ENCODE measurements at regions not wholly inside any gene's neighbourhood (a gene's known extent, or its start where the extent isn't known, plus 50 kb on each side); places are given as distances from the start of the nearest gene placed in this dataset.
"Not testable (repeated sequence)": the region's sequence is repeated elsewhere in the genome, so short reads cannot be mapped to it uniquely, and the experiment has no call there.

- peaks cover 3% of the 10 kb centered on the region for H3K4me1 Mint-ChIP-seq
- H3K36me3 Mint-ChIP-seq: no peaks in the 10 kb centered on the region
- H3K4me3 Mint-ChIP-seq: no peak overlapping the region
- CTCF ChIA-PET: interaction anchor here (0.7 kb wide), 1 partner anchor 38 kb away, joined by 3 read pairs; no protein-coding TSS in a partner anchor
- peaks cover 17% of the 10 kb centered on the region for H3K27me3 Mint-ChIP-seq
- DNase-seq: no peak
- no peaks in the 10 kb centered on the region for H3K9me3 Mint-ChIP-seq
- H3K27ac Mint-ChIP-seq: no peak overlapping the region
Measured at GRCh38 chr19:14328406-14328805, 52.8 kb upstream of the ADGRE5 start.

GRCh38 chr19:14327061-14327460 lies 54.2 kb upstream of the ADGRE5 start:
- not testable (repeated sequence) for DNase-seq, H3K36me3 Mint-ChIP-seq

GRCh38 chr19:14325863-14326262 lies 55.4 kb upstream of the ADGRE5 start:
- Mint-ChIP-seq H3K4me3 (no peak overlapping the region), H3K27ac (peak overlapping the region; percentile 9), H3K9me3 (no peaks in the 10 kb centered on the region), H3K27me3 (peaks cover 34% of the 10 kb centered on the region), H3K36me3 (no peaks in the 10 kb centered on the region), H3K4me1 (no peaks in the 10 kb centered on the region)
- CTCF ChIA-PET: interaction anchor here (0.6 to 0.9 kb wide), 2 partner anchors 22 to 33 kb away, joined by 3 read pairs; no protein-coding TSS in a partner anchor
- DNase-seq: no peak

More at GRCh38 chr19:14327061-14327460, 54.2 kb upstream of the ADGRE5 start:
- H3K4me1 Mint-ChIP-seq, CTCF ChIA-PET, H3K9me3 Mint-ChIP-seq, H3K27ac Mint-ChIP-seq, H3K4me3 Mint-ChIP-seq: not testable (repeated sequence)
- peaks cover 29% of the 10 kb centered on the region for H3K27me3 Mint-ChIP-seq

DNA sequence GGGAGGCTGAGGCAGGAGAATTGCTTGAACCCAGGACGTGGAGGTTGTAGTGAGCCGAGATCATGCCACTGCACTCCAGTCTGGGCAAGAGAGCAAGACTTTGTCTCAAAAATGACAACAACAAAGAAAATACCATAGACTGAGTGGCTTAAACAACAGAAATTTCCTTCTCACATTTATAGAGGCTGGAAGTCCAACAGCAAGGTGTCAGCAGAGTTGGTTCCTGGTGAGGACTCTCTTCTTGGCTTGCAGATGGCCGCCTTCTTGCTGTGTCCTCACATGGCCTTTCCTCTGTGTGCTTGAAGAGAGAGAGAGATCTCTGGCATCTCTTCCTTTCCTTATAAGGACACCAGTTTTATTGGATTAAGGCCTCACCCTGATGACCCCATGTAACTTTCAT lies 56.1 kb upstream of the ADGRE5 start:
- H3K4me1 Mint-ChIP-seq: no peaks in the 10 kb centered on the region
- CTCF ChIA-PET: interaction anchor here (0.6 kb wide), 1 partner anchor 33 kb away, joined by 3 read pairs; no protein-coding TSS in a partner anchor
- H3K36me3 Mint-ChIP-seq: no peaks in the 10 kb centered on the region
- H3K9me3 Mint-ChIP-seq: no peaks in the 10 kb centered on the region
- H3K27me3 Mint-ChIP-seq: peaks cover 38% of the 10 kb centered on the region
- H3K4me3 Mint-ChIP-seq: no peak overlapping the region
- DNase-seq: no peak
- H3K27ac Mint-ChIP-seq: no peak overlapping the region

GRCh38 chr19:14322889-14323463 lies 58.3 kb upstream of the ADGRE5 start:
- DNase-seq: no peak
- H3K27me3 Mint-ChIP-seq: peaks cover 43% of the 10 kb centered on the region
- H3K4me1 Mint-ChIP-seq: no peaks in the 10 kb centered on the region
- H3K9me3 Mint-ChIP-seq: no peaks in the 10 kb centered on the region
- H3K27ac Mint-ChIP-seq: no peak overlapping the region
- CTCF ChIA-PET: interaction anchor here (0.7 kb wide), 1 partner anchor 150 kb away, joined by 5 read pairs; no protein-coding TSS in a partner anchor
- H3K36me3 Mint-ChIP-seq: no peaks in the 10 kb centered on the region
- no peak overlapping the region for H3K4me3 Mint-ChIP-seq

- Mint-ChIP-seq H3K27me3 (peaks cover 38% of the 10 kb centered on the region), H3K4me3 (no peak overlapping the region), H3K9me3 (no peaks in the 10 kb centered on the region), H3K36me3 (no peaks in the 10 kb centered on the region), H3K4me1 (no peaks in the 10 kb centered on the region), H3K27ac (no peak overlapping the region)
- CTCF ChIA-PET: interaction anchor here (1.4 to 1.5 kb wide), 2 partner anchors 31 to 99 kb away, joined by 3 read pairs; no protein-coding TSS in a partner anchor
- no peak for DNase-seq
Measured at GRCh38 chr19:14320253-14320652, 61.0 kb upstream of the ADGRE5 start.

DNA sequence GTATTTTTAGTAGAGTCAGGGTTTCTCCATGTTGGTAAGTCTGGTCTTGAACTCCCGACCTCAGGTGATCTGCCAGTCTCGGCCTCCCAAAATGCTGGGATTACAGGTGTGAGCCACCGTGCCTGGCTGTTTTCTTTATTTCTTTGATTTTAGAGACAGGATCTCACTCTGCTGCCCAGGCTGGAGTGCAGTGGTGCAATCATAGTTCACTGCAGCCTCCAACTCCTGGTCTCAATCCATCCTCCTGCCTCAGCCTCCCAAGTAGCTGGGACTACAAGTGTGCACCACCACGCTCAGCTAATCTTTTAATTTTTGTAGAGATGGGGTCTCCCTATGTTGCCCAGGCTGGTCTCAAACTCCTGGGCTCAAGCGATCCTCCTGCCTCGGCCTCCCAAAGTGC lies 61.5 kb upstream of the ADGRE5 start:
- DNase-seq, H3K4me1 Mint-ChIP-seq, H3K27ac Mint-ChIP-seq, H3K36me3 Mint-ChIP-seq, H3K9me3 Mint-ChIP-seq, H3K4me3 Mint-ChIP-seq: not testable (repeated sequence)
- CTCF ChIA-PET: interaction anchor here (0.8 to 1.5 kb wide), 4 partner anchors 18 to 99 kb away, joined by 3 read pairs; no protein-coding TSS in a partner anchor
- peaks cover 38% of the 10 kb centered on the region for H3K27me3 Mint-ChIP-seq

- Mint-ChIP-seq H3K27ac (no peak overlapping the region), H3K4me3 (no peak overlapping the region), H3K27me3 (peaks cover 33% of the 10 kb centered on the region), H3K4me1 (no peaks in the 10 kb centered on the region), H3K36me3 (no peaks in the 10 kb centered on the region), H3K9me3 (no peaks in the 10 kb centered on the region)
- no peak for DNase-seq
- CTCF ChIA-PET: interaction anchor here (0.8 to 1.2 kb wide), 2 partner anchors 19 to 56 kb away, joined by 3 read pairs; no protein-coding TSS in a partner anchor
Measured at GRCh38 chr19:14318873-14319272, 62.4 kb upstream of the ADGRE5 start.

- Mint-ChIP-seq H3K27ac (no peak overlapping the region), H3K9me3 (no peaks in the 10 kb centered on the region), H3K27me3 (peaks cover 24% of the 10 kb centered on the region), H3K4me3 (no peak overlapping the region), H3K4me1 (no peaks in the 10 kb centered on the region), H3K36me3 (no peaks in the 10 kb centered on the region)
- CTCF ChIA-PET: interaction anchor here (0.6 kb wide), 1 partner anchor 14 kb away, joined by 3 read pairs; no protein-coding TSS in a partner anchor
- no peak for DNase-seq
Measured at GRCh38 chr19:14317157-14317556, 64.1 kb upstream of the ADGRE5 start.

GRCh38 chr19:14315433-14315832 lies 65.8 kb upstream of the ADGRE5 start:
- H3K27ac Mint-ChIP-seq: no peak overlapping the region
- H3K27me3 Mint-ChIP-seq: peaks cover 16% of the 10 kb centered on the region
- no peaks in the 10 kb centered on the region for H3K36me3 Mint-ChIP-seq
- H3K9me3 Mint-ChIP-seq: no peaks in the 10 kb centered on the region
- CTCF ChIA-PET: no interaction called here
- no peak overlapping the region for H3K4me3 Mint-ChIP-seq
- DNase-seq: no peak
- peaks cover under 1% of the 10 kb centered on the region for H3K4me1 Mint-ChIP-seq

DNA sequence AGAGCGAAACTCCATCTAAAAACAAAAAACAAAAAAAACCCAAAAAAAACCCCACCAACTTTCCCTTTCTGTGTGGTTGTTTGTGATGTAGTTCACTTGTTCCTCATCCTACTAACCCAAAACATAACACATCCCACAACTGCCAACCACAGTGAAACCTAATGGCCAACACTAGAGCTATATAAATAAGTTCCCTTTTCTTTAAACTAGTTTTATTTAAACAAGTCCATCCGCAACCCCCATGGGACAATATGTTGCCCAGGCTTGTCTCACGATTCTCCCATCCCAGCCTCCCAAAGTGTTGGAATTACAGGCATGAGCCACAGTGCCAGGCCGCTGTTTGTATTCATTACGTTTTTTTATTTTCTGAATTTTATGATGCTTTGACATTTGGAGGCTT lies 71.2 kb upstream of the ADGRE5 start:
- no peak for DNase-seq
- H3K4me3 Mint-ChIP-seq: no peak overlapping the region
- no peak overlapping the region for H3K27ac Mint-ChIP-seq
- H3K9me3 Mint-ChIP-seq: no peaks in the 10 kb centered on the region
- no peaks in the 10 kb centered on the region for H3K36me3 Mint-ChIP-seq
- peaks cover 22% of the 10 kb centered on the region for H3K4me1 Mint-ChIP-seq
- peaks cover 16% of the 10 kb centered on the region for H3K27me3 Mint-ChIP-seq
- CTCF ChIA-PET: interaction anchor here (0.7 kb wide), 1 partner anchor 127 kb away, joined by 4 read pairs; no protein-coding TSS in a partner anchor

DNA sequence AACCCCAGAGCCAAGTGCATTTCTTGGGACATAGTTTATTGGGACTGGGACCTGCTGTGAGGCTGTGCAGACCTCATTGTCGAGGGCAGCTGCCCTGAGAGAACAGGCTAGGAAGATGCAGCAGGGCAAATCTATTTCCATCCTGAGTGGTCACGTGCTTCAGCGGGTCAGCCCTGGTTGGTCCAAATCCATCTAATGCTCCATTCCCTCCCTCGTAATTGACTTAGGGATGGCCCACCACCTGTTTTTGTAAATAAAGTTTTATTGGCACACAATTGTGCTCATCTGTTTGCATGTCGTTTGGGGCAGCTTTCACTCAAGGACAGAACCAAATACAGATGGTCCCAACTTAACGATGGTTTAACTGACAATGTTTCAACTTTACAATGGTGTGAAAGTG lies 75.5 kb upstream of the ADGRE5 start:
- CTCF ChIA-PET: no interaction called here
- no peak overlapping the region for H3K4me3 Mint-ChIP-seq
- H3K9me3 Mint-ChIP-seq: no peaks in the 10 kb centered on the region
- H3K36me3 Mint-ChIP-seq: no peaks in the 10 kb centered on the region
- H3K27ac Mint-ChIP-seq: no peak overlapping the region
- DNase-seq: no peak
- peaks cover 22% of the 10 kb centered on the region for H3K4me1 Mint-ChIP-seq
- H3K27me3 Mint-ChIP-seq: peaks cover 48% of the 10 kb centered on the region

- no peaks in the 10 kb centered on the region for H3K4me1 Mint-ChIP-seq
- H3K27ac Mint-ChIP-seq: no peak overlapping the region
- H3K36me3 Mint-ChIP-seq: no peaks in the 10 kb centered on the region
- H3K4me3 Mint-ChIP-seq: no peak overlapping the region
- CTCF ChIA-PET: no interaction called here
- no peak for DNase-seq
- no peaks in the 10 kb centered on the region for H3K9me3 Mint-ChIP-seq
- H3K27me3 Mint-ChIP-seq: peaks cover 53% of the 10 kb centered on the region
Measured at GRCh38 chr19:14301150-14301549, 80.1 kb upstream of the ADGRE5 start.

DNA sequence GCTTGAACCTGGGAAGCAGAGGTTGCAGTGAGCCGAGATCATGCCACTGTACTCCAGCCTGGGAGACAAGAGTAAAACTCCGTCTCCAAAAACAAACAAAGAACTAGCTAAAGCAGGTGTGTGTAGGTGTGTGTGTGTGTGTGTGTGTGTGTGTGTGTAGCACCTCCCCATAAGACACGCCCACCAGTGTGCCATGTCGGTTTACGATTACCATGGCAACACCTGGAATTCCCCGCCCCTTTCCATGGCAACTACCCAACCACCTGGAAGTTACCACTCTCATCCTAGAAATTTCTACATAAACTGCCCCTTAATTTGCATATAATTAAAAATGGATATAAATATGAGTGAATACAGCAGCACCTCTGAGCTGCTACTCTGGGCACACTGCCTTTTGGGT lies 80.9 kb upstream of the ADGRE5 start:
- no peak overlapping the region for H3K27ac Mint-ChIP-seq
- H3K4me3 Mint-ChIP-seq: no peak overlapping the region
- H3K27me3 Mint-ChIP-seq: peaks cover 59% of the 10 kb centered on the region
- CTCF ChIA-PET: interaction anchor here (0.7 kb wide), 1 partner anchor 1455 kb away, joined by 4 read pairs; no protein-coding TSS in a partner anchor
- H3K4me1 Mint-ChIP-seq: no peaks in the 10 kb centered on the region
- no peaks in the 10 kb centered on the region for H3K9me3 Mint-ChIP-seq
- H3K36me3 Mint-ChIP-seq: no peaks in the 10 kb centered on the region
- DNase-seq: no peak

DNA sequence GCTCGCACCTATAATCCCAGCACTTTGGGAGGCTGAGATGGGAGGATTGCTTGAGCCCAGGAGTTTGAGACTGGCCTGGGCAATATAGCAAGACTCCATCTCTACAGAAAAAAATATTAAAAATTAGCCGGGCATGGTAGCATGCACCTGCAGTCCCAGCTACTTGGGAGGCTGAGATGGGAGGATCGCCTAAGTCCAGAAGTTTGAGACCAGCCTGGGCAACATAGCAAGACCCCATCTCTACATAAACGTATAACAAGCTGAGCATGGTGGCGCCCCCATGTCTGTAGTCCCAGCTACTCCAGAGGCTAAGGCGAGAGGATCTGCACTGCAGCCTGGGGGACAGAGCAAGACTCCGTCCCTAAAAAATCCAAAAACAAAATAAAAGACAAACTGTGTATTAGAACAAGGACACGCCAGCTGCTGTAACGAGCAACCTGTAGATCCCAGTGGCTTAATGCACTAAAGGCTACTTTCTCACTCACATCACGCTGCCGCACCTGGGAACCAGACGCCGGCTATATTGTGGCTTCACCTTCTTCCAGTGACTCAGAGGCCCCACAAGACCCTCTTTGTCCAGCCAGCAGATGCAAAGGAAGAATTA lies 81.9 kb upstream of the ADGRE5 start:
- H3K27ac Mint-ChIP-seq, H3K9me3 Mint-ChIP-seq, DNase-seq, H3K4me3 Mint-ChIP-seq, H3K4me1 Mint-ChIP-seq, CTCF ChIA-PET, H3K36me3 Mint-ChIP-seq: not testable (repeated sequence)
- peaks cover 59% of the 10 kb centered on the region for H3K27me3 Mint-ChIP-seq
